KOPT-K1 (cell line): ENCODE measurements at regions not wholly inside any gene's neighbourhood (a gene's known extent, or its start where the extent isn't known, plus 50 kb on each side); places are given as distances from the start of the nearest gene placed in this dataset.
"Not testable (repeated sequence)": the region's sequence is repeated elsewhere in the genome, so short reads cannot be mapped to it uniquely, and the experiment has no call there.

Experiments
- H3K27ac ChIP-seq: fragments of 200-600 bp; sonication (generic); 2 replicates; pipeline ENCODE4 v1.5.1; 2016; ENCODE audit warnings: antibody characterized with exemption, mild to moderate bottlenecking, low read depth, low read length; ENCODE audit not compliant: poor library complexity, severe bottlenecking
- H3K36me3 ChIP-seq: fragments of 200-600 bp; sonication (generic); 2 replicates; pipeline ENCODE4 v1.5.1; 2017; ENCODE audit warnings: antibody characterized with exemption, mild to moderate bottlenecking, low read length, moderate library complexity; ENCODE audit not compliant: insufficient read depth
- H3K9me3 ChIP-seq: fragments of 200-600 bp; sonication (generic); 2 replicates; pipeline ENCODE4 v1.5.1; 2017; ENCODE audit warnings: antibody characterized with exemption, low read length, mild to moderate bottlenecking; ENCODE audit not compliant: insufficient read depth, poor library complexity, severe bottlenecking

DNA sequence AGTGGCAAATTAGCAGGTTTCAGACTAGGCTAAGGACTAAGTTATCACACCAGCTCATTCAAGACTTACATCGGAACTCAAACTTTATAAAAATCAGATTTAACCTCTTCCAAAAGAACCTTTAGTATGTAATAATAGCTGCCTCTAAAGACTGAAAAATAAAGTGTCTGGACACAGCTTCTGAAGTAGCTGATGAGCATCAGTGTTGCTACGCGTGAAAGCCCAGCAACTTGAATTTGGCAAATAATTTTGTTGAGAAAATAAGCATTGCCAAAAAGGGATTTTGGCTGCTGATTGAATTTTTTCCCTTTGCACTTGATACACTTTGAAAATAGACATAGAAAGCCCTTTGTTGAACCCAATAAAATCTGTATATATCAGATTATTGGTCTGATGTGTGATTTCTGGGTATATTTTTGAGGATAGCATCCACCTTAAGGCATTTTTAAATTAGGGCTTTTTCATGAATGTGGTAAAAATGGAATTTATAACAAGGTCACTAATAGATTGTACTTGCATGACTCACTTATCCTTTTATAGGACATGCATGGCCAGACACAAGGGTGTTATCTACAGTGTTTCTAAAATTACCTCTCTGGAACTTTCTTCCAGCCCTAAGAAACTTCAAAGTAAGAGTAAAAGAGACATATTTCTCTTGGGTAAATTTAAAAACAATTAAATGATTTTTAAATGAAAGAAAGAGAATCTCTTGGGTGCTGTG is 350.4 kb downstream of the TENT5A start:
- H3K9me3 ChIP-seq = peaks cover 4% of the 10 kb centered on the region
- no peak overlapping the region for H3K27ac ChIP-seq
- no peaks in the 10 kb centered on the region for H3K36me3 ChIP-seq

DNA sequence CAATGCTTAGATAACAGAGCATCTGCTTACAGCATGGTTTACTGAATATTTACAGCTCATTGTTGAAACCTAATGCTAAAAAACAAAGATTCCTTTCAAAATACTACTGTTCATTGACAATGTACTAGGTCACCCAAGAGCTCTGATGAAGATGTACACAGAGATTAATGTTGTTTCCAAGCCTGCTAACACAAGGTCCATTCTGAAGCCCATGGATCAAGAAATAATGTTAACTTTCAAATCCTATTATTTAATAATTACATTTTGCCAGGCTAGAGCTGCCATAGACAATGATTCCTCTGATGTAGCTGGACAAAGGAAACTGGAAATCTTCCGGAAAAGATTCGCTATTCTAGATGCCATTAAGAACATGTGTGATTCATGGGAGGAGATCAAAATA is 355.6 kb downstream of the TENT5A start:
- Histone ChIP-seq H3K27ac (no peak overlapping the region), H3K9me3 (peaks cover 16% of the 10 kb centered on the region), H3K36me3 (no peaks in the 10 kb centered on the region)

DNA sequence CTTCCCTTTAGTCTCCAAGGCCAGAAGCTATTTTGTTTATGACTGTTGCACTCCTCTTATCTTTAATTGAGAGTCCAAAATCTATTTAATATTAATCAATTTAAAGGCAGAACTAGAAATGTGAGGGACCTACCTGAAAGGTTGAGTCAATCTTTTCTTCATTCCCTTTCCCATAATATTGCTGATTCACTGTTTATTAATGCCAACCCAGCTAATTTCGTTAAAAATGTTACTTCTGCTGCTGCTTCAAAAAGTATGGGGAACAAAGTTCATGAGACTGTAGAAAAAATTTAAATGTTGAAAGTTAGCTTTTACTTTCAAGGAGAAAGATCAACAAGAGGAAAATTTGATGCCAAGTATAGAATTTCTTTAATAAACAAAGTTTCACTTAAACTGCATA is 365.3 kb downstream of the TENT5A start:
- Histone ChIP-seq H3K27ac (no peak overlapping the region), H3K36me3 (no peaks in the 10 kb centered on the region), H3K9me3 (peaks cover 3% of the 10 kb centered on the region)

DNA sequence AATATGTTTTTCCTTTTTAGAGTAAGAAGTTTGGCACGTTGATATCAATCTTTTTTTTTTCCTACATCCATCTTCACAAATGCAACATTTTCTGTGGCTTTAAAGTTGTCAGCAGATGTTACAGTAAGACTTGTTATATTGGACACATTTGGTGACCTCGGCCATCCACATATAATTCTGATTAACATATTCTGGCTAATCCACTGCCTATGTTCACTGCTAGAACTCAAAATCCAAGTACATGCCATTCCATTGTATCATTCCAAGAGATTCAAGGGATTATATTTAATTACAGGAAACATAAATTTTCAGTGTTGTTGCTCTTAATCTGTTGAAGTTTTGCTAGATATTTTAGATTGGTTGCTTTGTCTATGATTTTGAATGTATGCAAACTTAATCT is 367.6 kb downstream of the TENT5A start:
- Histone ChIP-seq H3K9me3 (no peaks in the 10 kb centered on the region), H3K36me3 (no peaks in the 10 kb centered on the region), H3K27ac (no peak overlapping the region)

DNA sequence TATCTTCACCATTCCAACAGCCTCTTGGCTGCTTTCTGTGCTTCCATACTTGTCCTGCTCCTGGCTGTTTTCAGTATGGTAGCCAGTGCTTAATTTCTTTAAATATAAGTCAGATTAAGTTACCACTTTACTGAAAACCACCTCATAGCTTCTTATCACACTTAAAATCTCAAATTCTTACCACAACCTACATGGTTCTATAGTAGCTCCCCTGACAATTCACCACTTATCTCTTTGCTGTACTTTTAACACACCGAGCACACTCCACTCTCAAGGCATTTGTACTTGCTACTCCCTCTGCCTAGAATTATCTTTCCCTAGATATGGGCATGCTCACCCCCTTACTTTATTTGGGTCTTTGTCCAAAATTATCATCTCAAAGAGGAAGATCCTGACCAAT is 369.0 kb downstream of the TENT5A start:
- H3K9me3 ChIP-seq = no peaks in the 10 kb centered on the region
- no peaks in the 10 kb centered on the region for H3K36me3 ChIP-seq
- H3K27ac ChIP-seq = no peak overlapping the region

DNA sequence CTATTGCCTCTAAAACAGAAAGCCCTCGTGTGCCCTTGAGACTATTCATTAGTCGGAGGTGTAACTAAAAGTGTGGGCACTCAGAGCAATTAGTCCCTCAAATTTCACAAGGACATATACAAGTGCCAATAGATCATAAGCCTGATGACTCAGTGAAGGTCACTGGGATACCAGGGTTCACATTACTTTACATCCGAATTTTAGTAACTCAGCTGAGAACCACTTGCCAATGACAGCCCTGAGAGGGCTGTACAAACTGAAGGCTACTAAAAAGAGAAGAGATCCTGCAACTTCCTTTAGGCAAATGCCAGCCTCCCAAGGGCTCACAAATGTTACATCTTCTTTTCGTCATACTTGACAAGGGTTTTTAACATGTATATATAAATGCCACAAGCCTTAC is 369.6 kb downstream of the TENT5A start:
- H3K27ac ChIP-seq = no peak overlapping the region
- H3K9me3 ChIP-seq = no peaks in the 10 kb centered on the region
- no peaks in the 10 kb centered on the region for H3K36me3 ChIP-seq

DNA sequence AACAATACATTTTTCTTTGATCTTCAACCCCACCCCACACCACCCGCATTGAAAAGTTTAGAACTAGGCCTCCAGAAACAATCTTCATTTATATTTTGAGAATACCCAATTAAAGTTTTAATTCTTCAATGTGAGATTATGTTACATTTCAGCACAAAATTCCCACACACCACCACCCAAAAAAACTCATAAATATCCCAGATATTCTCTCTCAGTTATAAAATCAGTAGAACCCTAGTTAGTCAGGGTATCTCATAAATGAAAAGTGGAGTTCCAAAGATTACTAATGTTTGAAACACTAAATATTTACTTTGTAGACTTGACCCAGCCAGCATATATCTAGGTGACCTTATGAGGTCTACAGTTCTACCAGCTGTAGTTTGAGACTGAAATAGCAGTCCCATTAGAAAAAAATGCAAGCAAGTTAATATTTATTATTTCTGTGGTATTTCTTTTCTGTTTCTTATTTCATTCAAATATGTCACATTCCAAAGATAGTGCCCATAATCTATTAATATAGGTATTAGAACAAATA is 371.0 kb downstream of the TENT5A start:
- H3K36me3 ChIP-seq = no peaks in the 10 kb centered on the region
- no peak overlapping the region for H3K27ac ChIP-seq
- H3K9me3 ChIP-seq = no peaks in the 10 kb centered on the region

DNA sequence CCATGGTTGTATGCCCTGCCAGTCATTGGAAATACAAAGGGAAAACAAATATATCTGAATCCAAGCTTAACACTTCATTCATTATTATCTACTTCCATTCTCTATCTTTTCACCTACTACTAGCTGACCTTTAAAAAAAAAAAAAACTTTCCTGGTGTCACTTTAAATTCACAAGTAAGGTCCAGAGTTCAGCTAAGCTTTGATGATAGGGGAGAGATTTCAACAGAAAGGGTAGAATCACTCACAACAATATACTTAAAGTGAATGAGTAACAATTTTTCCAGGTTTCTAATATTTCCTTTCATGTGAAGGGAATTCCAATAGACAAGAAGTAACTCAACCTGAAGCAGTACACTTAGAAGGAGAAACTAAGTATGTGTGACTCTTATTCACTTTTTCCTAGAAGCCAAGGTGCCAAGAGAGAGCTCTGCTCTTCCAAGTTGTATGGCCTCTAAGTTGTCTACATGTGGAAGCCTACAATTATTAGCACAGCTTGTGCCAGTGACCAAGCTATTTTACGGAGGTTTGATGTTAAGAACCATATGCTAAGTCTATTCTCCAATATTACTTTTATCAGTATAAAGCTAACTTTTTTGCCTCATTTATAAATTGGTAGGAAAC is 371.7 kb downstream of the TENT5A start:
- Histone ChIP-seq H3K36me3 (no peaks in the 10 kb centered on the region), H3K27ac (no peak overlapping the region), H3K9me3 (no peaks in the 10 kb centered on the region)

DNA sequence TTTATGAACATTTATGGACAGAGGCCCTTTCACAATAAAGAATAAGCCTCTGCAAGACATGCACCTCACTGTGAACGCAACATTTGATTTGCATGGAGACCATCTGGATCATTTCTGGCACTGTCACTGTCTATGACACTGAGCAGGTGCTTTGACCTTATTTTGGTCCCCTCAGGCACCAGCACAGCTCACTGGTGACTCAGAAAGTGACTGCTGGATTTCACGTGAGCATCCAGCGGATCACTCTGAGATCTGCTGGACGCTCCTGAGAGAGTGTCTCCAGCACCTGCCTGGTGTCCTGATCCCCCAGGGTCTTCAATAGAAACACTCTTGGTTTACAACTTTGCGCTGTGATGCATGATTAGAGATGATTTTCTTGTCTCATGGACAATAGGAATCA is 375.7 kb downstream of the TENT5A start:
- no peaks in the 10 kb centered on the region for H3K9me3 ChIP-seq
- no peak overlapping the region for H3K27ac ChIP-seq

DNA sequence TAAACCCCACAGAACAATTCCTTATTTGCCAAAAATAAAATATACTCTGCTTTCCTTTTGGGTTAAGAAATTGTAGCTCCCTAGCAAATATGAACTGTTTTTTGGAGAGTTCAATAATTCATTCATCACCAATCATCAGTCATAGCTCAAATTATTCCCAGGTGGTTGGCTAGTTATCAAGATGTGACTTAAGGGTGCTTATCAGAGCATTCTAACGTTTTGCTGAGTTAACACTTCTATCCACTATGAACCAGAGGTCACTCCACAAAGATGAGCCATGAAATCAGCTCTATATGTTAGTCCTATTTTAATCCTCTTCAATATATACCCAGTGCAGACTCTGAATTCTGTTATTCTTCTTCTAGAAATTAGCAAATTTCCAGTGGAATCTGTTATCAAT is 379.1 kb downstream of the TENT5A start:
- H3K36me3 ChIP-seq = no peaks in the 10 kb centered on the region
- H3K27ac ChIP-seq = no peak overlapping the region
- H3K9me3 ChIP-seq = no peaks in the 10 kb centered on the region

More for the DNA sequence above, 375.7 kb downstream of the TENT5A start:
- no peaks in the 10 kb centered on the region for H3K36me3 ChIP-seq

DNA sequence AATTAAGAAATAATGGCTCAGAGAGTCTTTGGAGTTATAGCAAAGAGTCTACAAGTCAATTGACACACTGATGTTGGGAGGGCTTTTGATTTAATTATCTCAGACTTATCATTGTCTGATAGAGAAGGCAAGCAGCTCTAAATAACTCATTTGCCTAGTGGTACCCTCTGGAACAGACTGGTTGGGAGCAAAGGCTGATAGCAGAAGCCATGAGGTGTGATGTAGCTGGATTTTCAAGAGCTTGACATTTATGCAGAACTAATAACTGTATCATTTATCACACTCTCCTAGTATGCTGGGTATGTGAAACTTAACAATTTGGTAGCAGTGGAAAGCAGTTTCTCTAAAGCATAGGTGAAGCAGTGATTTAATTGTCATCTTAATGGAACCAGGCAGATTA is 380.6 kb downstream of the TENT5A start:
- H3K27ac ChIP-seq = no peak overlapping the region
- H3K36me3 ChIP-seq = no peaks in the 10 kb centered on the region
- no peaks in the 10 kb centered on the region for H3K9me3 ChIP-seq

DNA sequence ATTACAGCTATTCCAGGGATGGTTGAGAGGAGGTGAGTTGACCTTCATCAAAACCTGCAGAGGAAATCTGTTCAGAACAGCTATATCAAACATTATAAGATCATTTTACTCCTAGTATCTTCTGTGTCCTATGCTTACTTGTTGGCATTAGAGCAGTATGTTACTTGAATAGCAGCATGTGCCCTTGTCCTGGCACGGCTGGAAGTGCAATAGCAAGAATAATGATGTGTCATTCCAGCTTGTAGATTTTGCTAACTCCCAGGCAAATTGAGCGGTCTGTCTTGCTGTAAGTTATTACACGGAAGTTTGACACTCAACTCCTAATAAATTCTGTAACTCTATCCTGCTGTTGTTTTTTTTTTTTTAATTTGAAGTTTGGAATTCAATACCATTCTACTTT is 385.5 kb downstream of the TENT5A start:
- no peaks in the 10 kb centered on the region for H3K36me3 ChIP-seq
- H3K27ac ChIP-seq = no peak overlapping the region
- H3K9me3 ChIP-seq = no peaks in the 10 kb centered on the region

DNA sequence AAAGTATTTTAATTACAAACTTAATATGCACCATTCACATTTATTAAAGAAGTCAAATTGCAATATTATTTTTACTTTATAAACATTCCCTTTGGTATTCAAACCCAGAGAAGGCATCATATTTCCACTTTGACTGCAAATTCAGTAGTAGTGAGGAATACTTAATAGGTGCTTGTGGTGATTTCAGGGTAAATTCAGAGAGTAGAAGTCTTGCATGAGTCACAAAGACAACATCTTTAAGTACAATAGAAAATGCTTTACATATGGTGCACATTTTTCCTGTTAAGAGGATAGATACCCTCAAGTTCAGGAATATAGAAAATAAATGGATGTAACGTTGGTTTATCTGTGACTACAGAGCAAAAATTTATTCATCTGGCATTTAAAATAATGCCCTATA is 390.2 kb downstream of the TENT5A start:
- H3K36me3 ChIP-seq = no peaks in the 10 kb centered on the region
- H3K9me3 ChIP-seq = no peaks in the 10 kb centered on the region

DNA sequence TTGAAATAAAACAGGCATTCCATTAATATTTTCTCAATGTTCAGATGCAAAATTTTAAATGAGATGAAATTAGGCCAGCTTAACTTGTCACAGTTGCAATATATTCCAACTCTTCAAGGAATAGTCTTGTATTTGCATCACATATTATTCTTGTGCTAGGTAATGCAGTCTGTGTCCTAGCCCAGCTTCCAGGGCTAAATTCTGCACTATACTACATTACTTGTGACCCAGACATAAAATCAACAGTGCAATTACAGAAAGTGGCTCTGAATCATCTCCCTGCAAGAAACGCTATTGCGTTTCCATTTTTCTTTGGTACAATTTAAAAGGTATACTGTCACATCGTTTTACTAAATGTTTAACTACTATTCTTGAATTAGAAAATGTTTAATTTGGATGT is 399.2 kb downstream of the TENT5A start:
- Histone ChIP-seq H3K9me3 (no peaks in the 10 kb centered on the region), H3K36me3 (no peaks in the 10 kb centered on the region)

More for the DNA sequence above, 390.2 kb downstream of the TENT5A start:
- H3K27ac ChIP-seq = no peak overlapping the region

DNA sequence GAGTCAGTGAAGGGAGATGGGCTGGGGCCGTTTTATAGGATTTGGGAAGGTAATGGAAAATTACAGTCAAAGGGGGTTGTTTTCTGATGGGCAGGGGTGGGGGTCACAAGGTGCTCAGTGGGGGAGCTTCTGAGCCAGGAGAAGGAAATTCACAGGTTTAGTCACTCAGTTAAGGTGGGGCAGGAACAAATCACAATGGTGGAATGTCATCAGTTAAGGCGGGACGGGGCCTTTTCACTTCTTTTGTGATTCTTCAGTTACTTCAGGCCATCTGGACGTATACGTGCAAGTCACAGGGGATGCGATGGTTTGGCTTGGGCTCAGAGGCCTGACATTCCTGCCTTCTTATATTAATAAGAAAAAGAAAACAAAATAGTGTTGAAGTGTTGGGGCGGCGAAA is 408.5 kb downstream of the TENT5A start:
- not testable (repeated sequence) for H3K27ac ChIP-seq

More for the DNA sequence above, 399.2 kb downstream of the TENT5A start:
- no peak overlapping the region for H3K27ac ChIP-seq

DNA sequence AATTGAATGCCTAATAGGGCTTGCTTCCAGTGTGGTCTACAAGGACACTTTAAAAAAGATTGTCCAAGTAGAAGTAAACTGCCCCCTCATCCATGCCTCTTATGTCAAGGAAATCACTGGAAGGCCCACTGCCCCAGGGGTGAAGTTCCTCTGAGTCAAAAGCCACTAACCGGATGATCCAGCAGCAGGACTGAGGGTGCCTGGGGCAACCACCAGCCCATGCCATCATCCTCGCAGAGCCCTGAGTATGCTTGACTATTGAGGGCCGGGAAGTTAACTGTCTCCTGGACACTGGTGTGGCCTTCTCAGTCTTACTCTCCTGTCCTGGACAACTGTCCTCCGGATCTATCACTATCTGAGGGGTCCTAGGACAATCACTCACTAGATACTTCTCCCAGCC is 411.5 kb downstream of the TENT5A start:
- no peaks in the 10 kb centered on the region for H3K36me3 ChIP-seq
- no peaks in the 10 kb centered on the region for H3K9me3 ChIP-seq
- H3K27ac ChIP-seq = no peak overlapping the region

More for the DNA sequence above, 408.5 kb downstream of the TENT5A start:
- H3K36me3 ChIP-seq, H3K9me3 ChIP-seq: not testable (repeated sequence)
